H9 (cell line): ENCODE measurements at regions not wholly inside any gene's neighbourhood (a gene's known extent, or its start where the extent isn't known, plus 50 kb on each side); places are given as distances from the start of the nearest gene placed in this dataset.
"Not testable (repeated sequence)": the region's sequence is repeated elsewhere in the genome, so short reads cannot be mapped to it uniquely, and the experiment has no call there.

Source experiments
- DNase-seq: peaks from one replicate; pipeline ENCODE4 v3.0.0-alpha.2; 2017
- H2AFZ ChIP-seq: one replicate; pipeline ENCODE4 v1.6.1; 2013; ENCODE audit warnings: mild to moderate bottlenecking, low read length, control low read depth, moderate library complexity
- H2AK5ac ChIP-seq: 2 replicates; pipeline ENCODE4 v1.6.1; 2013; ENCODE audit warnings: low read length, control low read depth, mixed read lengths; ENCODE audit not compliant: insufficient read length
- H2BK120ac ChIP-seq: one replicate; pipeline ENCODE4 v1.6.1; 2013; ENCODE audit warnings: low read depth, mild to moderate bottlenecking, low read length, control low read depth, inconsistent platforms; ENCODE audit not compliant: poor library complexity, severe bottlenecking
- H2BK12ac ChIP-seq: 2 replicates; pipeline ENCODE4 v1.6.1; 2013; ENCODE audit warnings: low read length, control low read depth, mixed read lengths, low read depth; ENCODE audit not compliant: insufficient read length
- H2BK15ac ChIP-seq: 2 replicates; pipeline ENCODE4 v1.6.1; 2013; ENCODE audit warnings: low read depth, low read length, control low read depth
- H2BK20ac ChIP-seq: one replicate; pipeline ENCODE4 v1.6.1; 2013; ENCODE audit warnings: low read depth, mild to moderate bottlenecking, low read length, control low read depth, inconsistent platforms; ENCODE audit not compliant: poor library complexity, severe bottlenecking
- H2BK5ac ChIP-seq: 2 replicates; pipeline ENCODE4 v1.6.1; 2013; ENCODE audit warnings: low read length, control low read depth, mixed read lengths; ENCODE audit not compliant: insufficient read length
- H3K14ac ChIP-seq: 2 replicates; pipeline ENCODE4 v1.6.1; 2013; ENCODE audit warnings: low read length, control low read depth; ENCODE audit not compliant: insufficient read depth
- H3K18ac ChIP-seq: 2 replicates; pipeline ENCODE4 v1.6.1; 2013; ENCODE audit warnings: low read depth, mild to moderate bottlenecking, mixed read lengths, low read length, control low read depth; ENCODE audit not compliant: insufficient read length
- H3K23ac ChIP-seq: 2 replicates; pipeline ENCODE4 v1.6.1; 2013; ENCODE audit warnings: low read length, control low read depth, mixed read lengths, low read depth; ENCODE audit not compliant: insufficient read length
- H3K23me2 ChIP-seq: 2 replicates; pipeline ENCODE4 v1.6.1; 2013; ENCODE audit warnings: low read depth, mild to moderate bottlenecking, mixed read lengths, low read length, control low read depth; ENCODE audit not compliant: insufficient read length, poor library complexity, severe bottlenecking
- H3K27ac ChIP-seq: 2 replicates; pipeline ENCODE4 v1.5.1; 2013; ENCODE audit warnings: low read length, control low read depth, mixed read lengths, low read depth; ENCODE audit not compliant: insufficient read length
- H3K27me3 ChIP-seq: 2 replicates; pipeline ENCODE4 v1.6.1; 2013; ENCODE audit warnings: low read length, control low read depth, inconsistent platforms; ENCODE audit not compliant: insufficient read depth
- H3K4ac ChIP-seq: 2 replicates; pipeline ENCODE4 v1.6.1; 2013; ENCODE audit warnings: low read depth, mild to moderate bottlenecking, control low read depth, inconsistent platforms, low read length, moderate library complexity
- H3K4me1 ChIP-seq: 2 replicates; pipeline ENCODE4 v1.6.1; 2013; ENCODE audit warnings: low read length, control low read depth, inconsistent platforms; ENCODE audit not compliant: insufficient read depth
- H3K4me2 ChIP-seq: 2 replicates; pipeline ENCODE4 v1.6.1; 2013; ENCODE audit warnings: low read length, control low read depth, mixed read lengths; ENCODE audit not compliant: insufficient read length, insufficient read depth
- H3K56ac ChIP-seq: 2 replicates; pipeline ENCODE4 v1.6.1; 2013; ENCODE audit warnings: low read depth, mild to moderate bottlenecking, mixed read lengths, low read length, control low read depth; ENCODE audit not compliant: insufficient read length
- H3K79me1 ChIP-seq: 2 replicates; pipeline ENCODE4 v1.6.1; 2013; ENCODE audit warnings: low read depth, mild to moderate bottlenecking, moderate library complexity, low read length, control low read depth, inconsistent platforms; ENCODE audit not compliant: insufficient read depth, poor library complexity, severe bottlenecking
- H3K79me2 ChIP-seq: 2 replicates; pipeline ENCODE4 v1.6.1; 2013; ENCODE audit warnings: low read length, control low read depth, inconsistent platforms; ENCODE audit not compliant: insufficient read depth
- H3K9ac ChIP-seq: 2 replicates; pipeline ENCODE4 v1.6.1; 2013; ENCODE audit warnings: low read length, control low read depth, mixed read lengths; ENCODE audit not compliant: insufficient read length; ENCODE audit errors: extremely low read depth
- H3K9me3 ChIP-seq: one replicate; pipeline ENCODE4 v1.6.1; 2013; ENCODE audit warnings: low read depth, low read length, inconsistent platforms; ENCODE audit not compliant: control insufficient read depth
- H3T11ph ChIP-seq: one replicate; pipeline ENCODE4 v1.6.1; 2013; ENCODE audit warnings: mild to moderate bottlenecking, low read length, control low read depth, inconsistent platforms
- H4K20me1 ChIP-seq: one replicate; pipeline ENCODE4 v1.6.1; 2013; ENCODE audit not compliant: control insufficient read depth, insufficient read length, insufficient read depth
- H4K5ac ChIP-seq: 2 replicates; pipeline ENCODE4 v1.6.1; 2013; ENCODE audit warnings: low read depth, mild to moderate bottlenecking, mixed read lengths, low read length, control low read depth; ENCODE audit not compliant: insufficient read length
- H4K8ac ChIP-seq: replicated peaks from 2 replicates; pipeline ENCODE4 v1.6.1; 2013; ENCODE audit warnings: low read length, control low read depth, mixed read lengths, low read depth; ENCODE audit not compliant: insufficient read length
- H4K91ac ChIP-seq: 2 replicates; pipeline ENCODE4 v1.6.1; 2013; ENCODE audit warnings: low read depth, mild to moderate bottlenecking, moderate library complexity, mixed read lengths, low read length, control low read depth; ENCODE audit not compliant: insufficient read length
- H3K27ac Mint-ChIP-seq, 3 experiments: 2 replicates in 2 of 3; 3 replicates in 1 of 3; pipeline ENCODE4 v1.8.0; 2020 to 2021; ENCODE audit warnings: mixed read lengths in 3 of 3, mild to moderate bottlenecking in 1 of 3, moderate library complexity in 1 of 3
- H3K27me3 Mint-ChIP-seq: 2 replicates; pipeline ENCODE4 v1.8.0; 2021; ENCODE audit warnings: low read depth, mild to moderate bottlenecking, moderate library complexity, mixed read lengths
- H3K36me3 Mint-ChIP-seq, 3 experiments: 2 replicates in 2 of 3; 3 replicates in 1 of 3; pipeline ENCODE4 v1.8.0; 2020 to 2021; ENCODE audit warnings: low read depth in 3 of 3, mixed read lengths in 3 of 3; ENCODE audit not compliant: insufficient read depth in 1 of 3
- H3K4me1 Mint-ChIP-seq, 2 experiments: 2 replicates each; pipeline ENCODE4 v1.8.0; 2020; ENCODE audit warnings: mixed read lengths in 2 of 2
- H3K4me3 Mint-ChIP-seq, 2 experiments: 2 replicates in 1 of 2; 3 replicates in 1 of 2; pipeline ENCODE4 v1.8.0; 2020 to 2021; ENCODE audit warnings: mild to moderate bottlenecking in 2 of 2, mixed read lengths in 2 of 2, moderate library complexity in 1 of 2
- H3K9me3 Mint-ChIP-seq, 2 experiments: 2 replicates in 1 of 2; 3 replicates in 1 of 2; pipeline ENCODE4 v1.8.0; 2020; ENCODE audit warnings: mild to moderate bottlenecking in 2 of 2, mixed read lengths in 2 of 2, moderate library complexity in 1 of 2
- WGBS: extraction: QIAGEN DNeasy Blood & Tissue Kit; methylation state at CpG from one replicate; pipeline ENCODE4 v1.1.7; 2013; ENCODE audit warnings: missing lambda C conversion rate, low lambda C conversion rate, mixed read lengths; ENCODE audit not compliant: insufficient read length; ENCODE audit errors: extremely low coverage; 5-methylcytosine and 5-hydroxymethylcytosine counted together

DNA sequence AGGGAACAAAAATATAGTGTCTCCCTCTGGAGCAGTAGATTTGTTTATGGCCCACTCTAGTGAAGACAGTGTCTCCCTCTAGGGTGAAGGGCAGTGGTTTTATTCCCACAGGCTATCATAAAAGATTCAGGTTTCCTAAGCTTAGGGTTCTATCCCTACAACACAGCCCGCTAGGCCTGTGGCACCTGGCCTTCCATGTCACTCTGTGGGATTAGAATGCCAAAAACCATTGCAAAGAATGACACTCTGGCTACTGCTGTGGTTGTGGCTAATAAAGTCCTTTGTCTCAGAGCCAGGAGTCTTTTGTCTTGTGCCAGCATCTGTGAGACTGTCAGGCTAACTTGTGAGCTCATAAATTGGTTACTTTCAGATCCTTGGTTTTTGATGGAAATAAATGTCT, 700.7 kb upstream of the DEFB115 start:
- no CpG with 5 or more reads among the region's 1 CpG for WGBS
- H2BK15ac ChIP-seq, H3K79me1 ChIP-seq, H4K91ac ChIP-seq, H3K27ac ChIP-seq, H3K4me2 ChIP-seq, H2BK20ac ChIP-seq, H3K4me1 Mint-ChIP-seq, H3K9me3 ChIP-seq, H3K27me3 ChIP-seq, H2BK5ac ChIP-seq, H3K23me2 ChIP-seq, H4K5ac ChIP-seq, H3T11ph ChIP-seq, H3K27me3 Mint-ChIP-seq, H3K23ac ChIP-seq, H3K27ac Mint-ChIP-seq, H4K20me1 ChIP-seq, DNase-seq, H3K56ac ChIP-seq, H3K4me1 ChIP-seq, H2BK12ac ChIP-seq, H3K9ac ChIP-seq, H4K8ac ChIP-seq, H2BK120ac ChIP-seq, H3K14ac ChIP-seq, H3K4me3 Mint-ChIP-seq, H3K36me3 Mint-ChIP-seq, H2AK5ac ChIP-seq, H3K18ac ChIP-seq, H2AFZ ChIP-seq, H3K79me2 ChIP-seq, H3K4ac ChIP-seq: not testable (repeated sequence)
- peaks cover 77 to 79% of the 10 kb centered on the region in 2 experiments for H3K9me3 Mint-ChIP-seq

- not testable (repeated sequence) for H3K4me3 Mint-ChIP-seq, H3K36me3 Mint-ChIP-seq, H3K4ac ChIP-seq, H2BK120ac ChIP-seq, H3T11ph ChIP-seq, H3K9ac ChIP-seq, H4K20me1 ChIP-seq, H3K23ac ChIP-seq, H3K4me1 ChIP-seq, H4K91ac ChIP-seq, H3K79me1 ChIP-seq, H2AFZ ChIP-seq, H3K27ac ChIP-seq, H4K8ac ChIP-seq, H3K14ac ChIP-seq, H3K4me2 ChIP-seq, H3K79me2 ChIP-seq, H3K56ac ChIP-seq, H3K4me1 Mint-ChIP-seq, H2BK15ac ChIP-seq, H2BK20ac ChIP-seq, H2BK5ac ChIP-seq, DNase-seq, H3K18ac ChIP-seq, H2AK5ac ChIP-seq, H3K9me3 ChIP-seq, H3K27ac Mint-ChIP-seq, H4K5ac ChIP-seq, H3K27me3 Mint-ChIP-seq, H2BK12ac ChIP-seq, H3K23me2 ChIP-seq, H3K27me3 ChIP-seq
- no CpG with 5 or more reads among the region's 19 CpGs for WGBS
- peaks cover 66 to 70% of the 10 kb centered on the region in 2 experiments for H3K9me3 Mint-ChIP-seq
These were observed 692.4 kb upstream of the DEFB115 start for GRCh38 chr20:30565086-30565485.
